ENCODE measurements at regions not wholly inside any gene's neighbourhood (a gene's known extent, or its start where the extent isn't known, plus 50 kb on each side); places are given as distances from the start of the nearest gene placed in this dataset.

DNA sequence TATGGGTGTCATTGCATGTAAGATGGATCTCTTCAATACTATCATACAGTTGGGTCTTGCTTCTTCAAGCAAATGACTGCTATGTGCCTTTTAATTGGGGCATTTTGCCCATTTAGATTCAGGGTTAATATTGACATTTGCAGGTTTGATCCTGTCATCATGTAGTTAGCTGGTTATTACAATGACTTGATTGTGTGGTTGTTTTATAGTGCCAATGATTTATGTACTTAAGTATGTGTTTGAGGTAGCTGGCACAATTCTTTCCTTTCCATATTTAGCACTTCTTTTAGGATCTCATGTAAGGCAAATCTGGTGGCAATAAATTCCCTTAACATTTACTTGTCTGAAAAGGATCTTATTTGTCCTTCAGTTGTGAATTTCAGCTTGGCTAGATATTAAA lies 267.5 kb downstream of the VGLL3 start:
- TF ChIP-seq, protein P1, sequence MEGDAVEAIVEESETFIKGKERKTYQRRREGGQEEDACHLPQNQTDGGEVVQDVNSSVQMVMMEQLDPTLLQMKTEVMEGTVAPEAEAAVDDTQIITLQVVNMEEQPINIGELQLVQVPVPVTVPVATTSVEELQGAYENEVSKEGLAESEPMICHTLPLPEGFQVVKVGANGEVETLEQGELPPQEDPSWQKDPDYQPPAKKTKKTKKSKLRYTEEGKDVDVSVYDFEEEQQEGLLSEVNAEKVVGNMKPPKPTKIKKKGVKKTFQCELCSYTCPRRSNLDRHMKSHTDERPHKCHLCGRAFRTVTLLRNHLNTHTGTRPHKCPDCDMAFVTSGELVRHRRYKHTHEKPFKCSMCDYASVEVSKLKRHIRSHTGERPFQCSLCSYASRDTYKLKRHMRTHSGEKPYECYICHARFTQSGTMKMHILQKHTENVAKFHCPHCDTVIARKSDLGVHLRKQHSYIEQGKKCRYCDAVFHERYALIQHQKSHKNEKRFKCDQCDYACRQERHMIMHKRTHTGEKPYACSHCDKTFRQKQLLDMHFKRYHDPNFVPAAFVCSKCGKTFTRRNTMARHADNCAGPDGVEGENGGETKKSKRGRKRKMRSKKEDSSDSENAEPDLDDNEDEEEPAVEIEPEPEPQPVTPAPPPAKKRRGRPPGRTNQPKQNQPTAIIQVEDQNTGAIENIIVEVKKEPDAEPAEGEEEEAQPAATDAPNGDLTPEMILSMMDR (IDR thresholded peaks at IDR 0.05; ENCODE audit: poor library complexity) = no peak
- no peak for TF ChIP-seq EZH2 (IDR thresholded peaks at IDR 0.05; ENCODE audit: borderline replicate concordance)
- TF ChIP-seq EZH2phosphoT487 (IDR thresholded peaks at IDR 0.05; ENCODE audit: low read depth, severe bottlenecking, unreplicated experiment) = no peak
